NOMO-1 (cell line): ENCODE measurements at regions not wholly inside any gene's neighbourhood (a gene's known extent, or its start where the extent isn't known, plus 50 kb on each side); places are given as distances from the start of the nearest gene placed in this dataset.

ENCODE experiments used
- DNase-seq, 2 experiments: peaks; one replicate each; lab custom pipeline; 2025; ENCODE audit not compliant: unreplicated experiment in 2 of 2; lab: John Stamatoyannopoulos, UW

- DNase-seq, result no peak
Measured at GRCh38 chrX:109841869-109842579, 109.0 kb upstream of the ACSL4 start.

- DNase-seq, result no peak
Measured at GRCh38 chrX:109842611-109843010, 109.6 kb upstream of the ACSL4 start.

- peak; percentile 34 to 64 for DNase-seq
Measured at GRCh38 chrX:109843963-109844751, 111.1 kb upstream of the ACSL4 start.

GRCh38 chrX:109844986-109845385 is 111.9 kb upstream of the ACSL4 start:
- DNase-seq, result no peak

GRCh38 chrX:109845996-109846395 is 112.9 kb upstream of the ACSL4 start:
- no peak for DNase-seq

GRCh38 chrX:109847257-109848187 is 114.5 kb upstream of the ACSL4 start:
- no peak for DNase-seq

- DNase-seq, result no peak
Measured at GRCh38 chrX:109848461-109849050, 115.5 kb upstream of the ACSL4 start.

- DNase-seq, result no peak
Measured at GRCh38 chrX:109854096-109854495, 121.0 kb upstream of the ACSL4 start.

- DNase-seq, result peak; percentile 5 to 67
Measured at GRCh38 chrX:109855501-109855900, 122.4 kb upstream of the ACSL4 start.

GRCh38 chrX:109856974-109857373 is 123.9 kb upstream of the ACSL4 start:
- peak; percentile 3 to 37 for DNase-seq

- no peak for DNase-seq
Measured at GRCh38 chrX:109857584-109858228, 124.6 kb upstream of the ACSL4 start.

GRCh38 chrX:109858602-109859341 is 125.7 kb upstream of the ACSL4 start:
- DNase-seq, result no peak

GRCh38 chrX:109859651-109860050 is 126.6 kb upstream of the ACSL4 start:
- DNase-seq, result no peak

- no peak for DNase-seq
Measured at GRCh38 chrX:109862433-109862832, 129.4 kb upstream of the ACSL4 start.

GRCh38 chrX:109863811-109864210 is 130.8 kb upstream of the ACSL4 start:
- no peak for DNase-seq

GRCh38 chrX:109871121-109871888 is 131.6 kb upstream of the TMEM164 start:
- DNase-seq, result peak in 1 of 2 experiments; percentile 12

- no peak for DNase-seq
Measured at GRCh38 chrX:109872021-109872732, 130.7 kb upstream of the TMEM164 start.

- DNase-seq, result peak in 1 of 2 experiments; percentile 23
Measured at GRCh38 chrX:109873574-109873973, 129.3 kb upstream of the TMEM164 start.
